ENCODE measurements at regions not wholly inside any gene's neighbourhood (a gene's known extent, or its start where the extent isn't known, plus 50 kb on each side); places are given as distances from the start of the nearest gene placed in this dataset.

GRCh38 chr15:20355256-20355868, 186.2 kb downstream of the GOLGA6L6 start:
- TF ChIP-seq EGR1 (IDR thresholded peaks at IDR 0.05; ENCODE audit: borderline replicate concordance, low read depth, low read length): no peak
- no peak for TF ChIP-seq BRCA1 (IDR thresholded peaks at IDR 0.05; ENCODE audit: low read depth, low read length)
- no peak for TF ChIP-seq SP1 (IDR thresholded peaks at IDR 0.05; ENCODE audit: low read depth, low read length)
- TF ChIP-seq EZH2 (IDR thresholded peaks at IDR 0.05; ENCODE audit: low read depth, low read length, severe bottlenecking): no peak
- TF ChIP-seq POLR2AphosphoS5 (IDR thresholded peaks at IDR 0.05; ENCODE audit: low read depth, low read length): no peak
- TF ChIP-seq POLR2A (IDR thresholded peaks at IDR 0.05; ENCODE audit: control extremely low read depth in 1 of 2, low read depth in 2 of 2, low read length in 2 of 2): no peak
- no peak for TF ChIP-seq EP300 (IDR thresholded peaks at IDR 0.05; ENCODE audit: borderline replicate concordance in 1 of 2, low read depth in 2 of 2, low read length in 2 of 2)
- no peak for TF ChIP-seq NRF1 (IDR thresholded peaks at IDR 0.05; ENCODE audit: low read depth, low read length)
- no peak for TF ChIP-seq ATF3 (IDR thresholded peaks at IDR 0.05; ENCODE audit: insufficient read depth, low read depth, low read length)
- TF ChIP-seq KDM5A (IDR thresholded peaks at IDR 0.05; ENCODE audit: low read length): no peak
- no peak for TF ChIP-seq CTCF (IDR thresholded peaks at IDR 0.05; ENCODE audit: control extremely low read depth in 1 of 3, insufficient read depth in 1 of 3, low read depth in 1 of 3, low read length in 3 of 3)
- no peak for TF ChIP-seq SIRT6 (IDR thresholded peaks at IDR 0.05; ENCODE audit: low read length)
